ENCODE measurements at regions not wholly inside any gene's neighbourhood (a gene's known extent, or its start where the extent isn't known, plus 50 kb on each side); places are given as distances from the start of the nearest gene placed in this dataset.

GRCh38 chr9:134233022-134233421, 68.7 kb upstream of the RNU6ATAC start:
- Histone ChIP-seq H2AFZ (ENCODE audit: low read length) (no peak overlapping the region), H3K9ac (ENCODE audit: low read length) (no peak overlapping the region), H3K27me3 (ENCODE audit: low read length) (no peaks in the 10 kb centered on the region), H3K9me3 (ENCODE audit: low read length) (no peaks in the 10 kb centered on the region), H4K20me1 (ENCODE audit: low read length) (no peaks in the 10 kb centered on the region), H3K36me3 (ENCODE audit: low read depth, low read length) (no peaks in the 10 kb centered on the region), H3K4me2 (ENCODE audit: low read length) (no peak overlapping the region), H3K9me2 (replicated peaks; ENCODE audit: low read length) (no peaks in the 10 kb centered on the region), H3K4me1 (ENCODE audit: insufficient read depth, low read length) (no peaks in the 10 kb centered on the region), H3K4me3 (ENCODE audit: low read length) (no peak overlapping the region), H3K79me2 (ENCODE audit: low read length) (no peaks in the 10 kb centered on the region), H3F3A (ENCODE audit: low read length, unreplicated experiment) (no peaks in the 10 kb centered on the region), H3K27ac (ENCODE audit: low read length) (no peak overlapping the region)
- no peak for TF ChIP-seq EZH2 (IDR thresholded peaks at IDR 0.05; ENCODE audit: low read length, unreplicated experiment)
- TF ChIP-seq CTCF (conservative IDR thresholded peaks at IDR 0.05; ENCODE audit: low read depth, low read length) = no peak
- TF ChIP-seq EZH2phosphoT487 (IDR thresholded peaks at IDR 0.05; ENCODE audit: borderline replicate concordance, low read length) = no peak
- ATAC-seq = no peak
- no TSS peak for BruUV-seq (replicated peaks)
- intact Hi-C loops (cut with micrococcal nuclease) = no loop called here
- DNase-seq = no peak
- ChIA-PET CTCF (no interaction called here), POLR2A (ENCODE audit: unreplicated experiment) (no interaction called here)

GRCh38 chr9:134234001-134234660, 69.8 kb upstream of the RNU6ATAC start:
- no peaks in the 10 kb centered on the region for H4K20me1 ChIP-seq (ENCODE audit: low read length)
- H3K36me3 ChIP-seq (ENCODE audit: low read depth, low read length) = no peaks in the 10 kb centered on the region
- no peak overlapping the region for H2AFZ ChIP-seq (ENCODE audit: low read length)
- H3K4me3 ChIP-seq (ENCODE audit: low read length) = no peak overlapping the region
- no peaks in the 10 kb centered on the region for H3K79me2 ChIP-seq (ENCODE audit: low read length)
- H3K4me1 ChIP-seq (ENCODE audit: insufficient read depth, low read length) = no peaks in the 10 kb centered on the region
- H3K27ac ChIP-seq (ENCODE audit: low read length) = no peak overlapping the region
- DNase-seq (no peak), ATAC-seq (no peak)
- POLR2A ChIA-PET (ENCODE audit: unreplicated experiment) = no interaction called here
- H3K9ac ChIP-seq (ENCODE audit: low read length) = no peak overlapping the region
- no TSS peak for BruUV-seq (replicated peaks)
- CTCF ChIA-PET = no interaction called here
- no peaks in the 10 kb centered on the region for H3K9me2 ChIP-seq (replicated peaks; ENCODE audit: low read length)
- intact Hi-C loops (cut with micrococcal nuclease) = no loop called here
- no peaks in the 10 kb centered on the region for H3K27me3 ChIP-seq (ENCODE audit: low read length)
- no peak overlapping the region for H3K4me2 ChIP-seq (ENCODE audit: low read length)
- TF ChIP-seq EZH2phosphoT487 (IDR thresholded peaks at IDR 0.05; ENCODE audit: borderline replicate concordance, low read length) = no peak
- TF ChIP-seq EZH2 (IDR thresholded peaks at IDR 0.05; ENCODE audit: low read length, unreplicated experiment) = no peak
- no peak for TF ChIP-seq CTCF (conservative IDR thresholded peaks at IDR 0.05; ENCODE audit: low read depth, low read length)
- H3K9me3 ChIP-seq (ENCODE audit: low read length) = no peaks in the 10 kb centered on the region
- no peaks in the 10 kb centered on the region for H3F3A ChIP-seq (ENCODE audit: low read length, unreplicated experiment)

- DNase-seq (no peak), ATAC-seq (no peak)
- H3F3A ChIP-seq (ENCODE audit: low read length, unreplicated experiment) = no peaks in the 10 kb centered on the region
- H3K4me2 ChIP-seq (ENCODE audit: low read length) = no peak overlapping the region
- intact Hi-C loops (cut with micrococcal nuclease) = no loop called here
- no TSS peak for BruUV-seq (replicated peaks)
- H3K27ac ChIP-seq (ENCODE audit: low read length) = no peak overlapping the region
- no peaks in the 10 kb centered on the region for H3K27me3 ChIP-seq (ENCODE audit: low read length)
- H2AFZ ChIP-seq (ENCODE audit: low read length) = no peak overlapping the region
- H3K36me3 ChIP-seq (ENCODE audit: low read depth, low read length) = no peaks in the 10 kb centered on the region
- TF ChIP-seq CTCF (conservative IDR thresholded peaks at IDR 0.05; ENCODE audit: low read depth, low read length) = no peak
- no peak for TF ChIP-seq EZH2 (IDR thresholded peaks at IDR 0.05; ENCODE audit: low read length, unreplicated experiment)
- TF ChIP-seq EZH2phosphoT487 (IDR thresholded peaks at IDR 0.05; ENCODE audit: borderline replicate concordance, low read length) = no peak
- H3K4me1 ChIP-seq (ENCODE audit: insufficient read depth, low read length) = no peaks in the 10 kb centered on the region
- no peak overlapping the region for H3K4me3 ChIP-seq (ENCODE audit: low read length)
- ChIA-PET POLR2A (ENCODE audit: unreplicated experiment) (no interaction called here), CTCF (no interaction called here)
- no peaks in the 10 kb centered on the region for H4K20me1 ChIP-seq (ENCODE audit: low read length)
- no peak overlapping the region for H3K9ac ChIP-seq (ENCODE audit: low read length)
- no peaks in the 10 kb centered on the region for H3K9me3 ChIP-seq (ENCODE audit: low read length)
- no peaks in the 10 kb centered on the region for H3K79me2 ChIP-seq (ENCODE audit: low read length)
- no peaks in the 10 kb centered on the region for H3K9me2 ChIP-seq (replicated peaks; ENCODE audit: low read length)
Measured at GRCh38 chr9:134234687-134235359, 70.5 kb upstream of the RNU6ATAC start.

All from PC-3 (cell line).